ENCODE measurements at regions not wholly inside any gene's neighbourhood (a gene's known extent, or its start where the extent isn't known, plus 50 kb on each side); places are given as distances from the start of the nearest gene placed in this dataset.

DNA sequence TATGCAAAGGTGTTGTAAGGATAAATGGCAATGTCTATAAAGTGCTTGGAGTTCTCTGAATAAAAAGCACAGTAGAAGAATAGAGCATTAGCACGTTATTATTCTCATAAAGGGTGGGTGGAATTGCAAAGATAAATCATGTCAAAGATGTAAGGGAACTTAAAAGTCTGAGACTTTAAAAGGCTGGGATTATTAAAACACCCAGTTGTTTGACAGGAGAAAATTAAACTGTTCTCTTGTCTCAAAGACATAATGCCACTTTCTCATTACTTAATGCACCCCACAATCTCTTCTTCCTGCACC is 70.4 kb upstream of the PDE10A start:
- TF ChIP-seq ZFP37 (tag by site-specific recombination; IDR thresholded peaks at IDR 0.05): no peak
- TF ChIP-seq CTCF (tag by site-specific recombination; IDR thresholded peaks at IDR 0.05): no peak
- no peak for TF ChIP-seq ZNF623 (tag by site-specific recombination; IDR thresholded peaks at IDR 0.05)
- no peak for TF ChIP-seq ZNF311 (tag by site-specific recombination; IDR thresholded peaks at IDR 0.05; ENCODE audit: borderline replicate concordance)
- TF ChIP-seq ZNF555 (tag by site-specific recombination; conservative IDR thresholded peaks at IDR 0.05): no peak
- no peak for TF ChIP-seq ZNF433 (tag by site-specific recombination; IDR thresholded peaks at IDR 0.05; ENCODE audit: low read depth)
- no peak for TF ChIP-seq ZNF121 (tag by site-specific recombination; IDR thresholded peaks at IDR 0.05)
- TF ChIP-seq ZNF549 (tag by site-specific recombination; IDR thresholded peaks at IDR 0.05): no peak
- TF ChIP-seq, protein P1, sequence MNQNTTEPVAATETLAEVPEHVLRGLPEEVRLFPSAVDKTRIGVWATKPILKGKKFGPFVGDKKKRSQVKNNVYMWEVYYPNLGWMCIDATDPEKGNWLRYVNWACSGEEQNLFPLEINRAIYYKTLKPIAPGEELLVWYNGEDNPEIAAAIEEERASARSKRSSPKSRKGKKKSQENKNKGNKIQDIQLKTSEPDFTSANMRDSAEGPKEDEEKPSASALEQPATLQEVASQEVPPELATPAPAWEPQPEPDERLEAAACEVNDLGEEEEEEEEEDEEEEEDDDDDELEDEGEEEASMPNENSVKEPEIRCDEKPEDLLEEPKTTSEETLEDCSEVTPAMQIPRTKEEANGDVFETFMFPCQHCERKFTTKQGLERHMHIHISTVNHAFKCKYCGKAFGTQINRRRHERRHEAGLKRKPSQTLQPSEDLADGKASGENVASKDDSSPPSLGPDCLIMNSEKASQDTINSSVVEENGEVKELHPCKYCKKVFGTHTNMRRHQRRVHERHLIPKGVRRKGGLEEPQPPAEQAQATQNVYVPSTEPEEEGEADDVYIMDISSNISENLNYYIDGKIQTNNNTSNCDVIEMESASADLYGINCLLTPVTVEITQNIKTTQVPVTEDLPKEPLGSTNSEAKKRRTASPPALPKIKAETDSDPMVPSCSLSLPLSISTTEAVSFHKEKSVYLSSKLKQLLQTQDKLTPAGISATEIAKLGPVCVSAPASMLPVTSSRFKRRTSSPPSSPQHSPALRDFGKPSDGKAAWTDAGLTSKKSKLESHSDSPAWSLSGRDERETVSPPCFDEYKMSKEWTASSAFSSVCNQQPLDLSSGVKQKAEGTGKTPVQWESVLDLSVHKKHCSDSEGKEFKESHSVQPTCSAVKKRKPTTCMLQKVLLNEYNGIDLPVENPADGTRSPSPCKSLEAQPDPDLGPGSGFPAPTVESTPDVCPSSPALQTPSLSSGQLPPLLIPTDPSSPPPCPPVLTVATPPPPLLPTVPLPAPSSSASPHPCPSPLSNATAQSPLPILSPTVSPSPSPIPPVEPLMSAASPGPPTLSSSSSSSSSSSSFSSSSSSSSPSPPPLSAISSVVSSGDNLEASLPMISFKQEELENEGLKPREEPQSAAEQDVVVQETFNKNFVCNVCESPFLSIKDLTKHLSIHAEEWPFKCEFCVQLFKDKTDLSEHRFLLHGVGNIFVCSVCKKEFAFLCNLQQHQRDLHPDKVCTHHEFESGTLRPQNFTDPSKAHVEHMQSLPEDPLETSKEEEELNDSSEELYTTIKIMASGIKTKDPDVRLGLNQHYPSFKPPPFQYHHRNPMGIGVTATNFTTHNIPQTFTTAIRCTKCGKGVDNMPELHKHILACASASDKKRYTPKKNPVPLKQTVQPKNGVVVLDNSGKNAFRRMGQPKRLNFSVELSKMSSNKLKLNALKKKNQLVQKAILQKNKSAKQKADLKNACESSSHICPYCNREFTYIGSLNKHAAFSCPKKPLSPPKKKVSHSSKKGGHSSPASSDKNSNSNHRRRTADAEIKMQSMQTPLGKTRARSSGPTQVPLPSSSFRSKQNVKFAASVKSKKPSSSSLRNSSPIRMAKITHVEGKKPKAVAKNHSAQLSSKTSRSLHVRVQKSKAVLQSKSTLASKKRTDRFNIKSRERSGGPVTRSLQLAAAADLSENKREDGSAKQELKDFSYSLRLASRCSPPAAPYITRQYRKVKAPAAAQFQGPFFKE (tag by site-specific recombination; IDR thresholded peaks at IDR 0.05; ENCODE audit: borderline replicate concordance): no peak
- TF ChIP-seq ZNF501 (tag by site-specific recombination; IDR thresholded peaks at IDR 0.05): no peak
- TF ChIP-seq ZNF530 (tag by site-specific recombination; IDR thresholded peaks at IDR 0.05; ENCODE audit: low read depth): no peak
- no peak for TF ChIP-seq REST (tag by site-specific recombination; IDR thresholded peaks at IDR 0.05)
- no peak for TF ChIP-seq ZNF777 (tag by site-specific recombination; IDR thresholded peaks at IDR 0.05; ENCODE audit: borderline replicate concordance)

Measured in HEK293 (cell line).